ENCODE measurements at regions not wholly inside any gene's neighbourhood (a gene's known extent, or its start where the extent isn't known, plus 50 kb on each side); places are given as distances from the start of the nearest gene placed in this dataset.

- no peaks in the 10 kb centered on the region for H3K4me1 ChIP-seq (ENCODE audit: control insufficient read depth, extremely low read depth, insufficient read depth, low read length)
- no peak overlapping the region for H3K9ac ChIP-seq (ENCODE audit: insufficient read depth, low read length)
- H3K79me2 ChIP-seq (ENCODE audit: control insufficient read depth, insufficient read depth, low read length), result no peaks in the 10 kb centered on the region
- no peak for DNase-seq (ENCODE audit: low read depth in 2 of 2)
- no peak overlapping the region for H3K4me3 ChIP-seq (replicated peaks in 1 of 4; ENCODE audit: control extremely low read depth in 1 of 4, insufficient read depth in 1 of 4, low read depth in 3 of 4, low read length in 4 of 4)
- TF ChIP-seq EZH2 (IDR thresholded peaks at IDR 0.05; ENCODE audit: low read length, missing control alignments), result no peak
- TF ChIP-seq, protein P1, sequence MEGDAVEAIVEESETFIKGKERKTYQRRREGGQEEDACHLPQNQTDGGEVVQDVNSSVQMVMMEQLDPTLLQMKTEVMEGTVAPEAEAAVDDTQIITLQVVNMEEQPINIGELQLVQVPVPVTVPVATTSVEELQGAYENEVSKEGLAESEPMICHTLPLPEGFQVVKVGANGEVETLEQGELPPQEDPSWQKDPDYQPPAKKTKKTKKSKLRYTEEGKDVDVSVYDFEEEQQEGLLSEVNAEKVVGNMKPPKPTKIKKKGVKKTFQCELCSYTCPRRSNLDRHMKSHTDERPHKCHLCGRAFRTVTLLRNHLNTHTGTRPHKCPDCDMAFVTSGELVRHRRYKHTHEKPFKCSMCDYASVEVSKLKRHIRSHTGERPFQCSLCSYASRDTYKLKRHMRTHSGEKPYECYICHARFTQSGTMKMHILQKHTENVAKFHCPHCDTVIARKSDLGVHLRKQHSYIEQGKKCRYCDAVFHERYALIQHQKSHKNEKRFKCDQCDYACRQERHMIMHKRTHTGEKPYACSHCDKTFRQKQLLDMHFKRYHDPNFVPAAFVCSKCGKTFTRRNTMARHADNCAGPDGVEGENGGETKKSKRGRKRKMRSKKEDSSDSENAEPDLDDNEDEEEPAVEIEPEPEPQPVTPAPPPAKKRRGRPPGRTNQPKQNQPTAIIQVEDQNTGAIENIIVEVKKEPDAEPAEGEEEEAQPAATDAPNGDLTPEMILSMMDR (conservative IDR thresholded peaks at IDR 0.05 in 1 of 2, IDR thresholded peaks at IDR 0.05 in 1 of 2; ENCODE audit: low read depth in 1 of 2, low read length in 2 of 2), result no peak
- no peak overlapping the region for H2AFZ ChIP-seq (ENCODE audit: low read length)
- H3K27ac ChIP-seq (ENCODE audit: insufficient read depth, low read length), result no peak overlapping the region
- H3K4me2 ChIP-seq (ENCODE audit: extremely low read depth, insufficient read depth, low read length), result no peak overlapping the region
- no peaks in the 10 kb centered on the region for H3K36me3 ChIP-seq (ENCODE audit: control insufficient read depth, insufficient read depth, low read length)
- H4K20me1 ChIP-seq (ENCODE audit: control insufficient read depth, extremely low read depth, insufficient read depth, low read length), result no peaks in the 10 kb centered on the region
- no peaks in the 10 kb centered on the region for H3K27me3 ChIP-seq (ENCODE audit: control insufficient read depth, insufficient read depth, low read length)
- H3K9me3 ChIP-seq (ENCODE audit: control insufficient read depth, insufficient read depth, low read depth, low read length), result no peaks in the 10 kb centered on the region
Measured at GRCh38 chr18:25510096-25510495, 158.1 kb upstream of the ZNF521 start.

GRCh38 chr18:25503567-25504081 lies 151.7 kb upstream of the ZNF521 start:
- TF ChIP-seq, protein P1 (conservative IDR thresholded peaks at IDR 0.05 in 1 of 2, IDR thresholded peaks at IDR 0.05 in 1 of 2; ENCODE audit: low read depth in 1 of 2, low read length in 2 of 2), result no peak
- TF ChIP-seq EZH2 (IDR thresholded peaks at IDR 0.05; ENCODE audit: low read length, missing control alignments), result no peak
- Histone ChIP-seq H4K20me1 (ENCODE audit: control insufficient read depth, extremely low read depth, insufficient read depth, low read length) (no peaks in the 10 kb centered on the region), H3K4me2 (ENCODE audit: extremely low read depth, insufficient read depth, low read length) (peak overlapping the region; percentile 80), H3K9ac (ENCODE audit: insufficient read depth, low read length) (no peak overlapping the region), H3K4me3 (replicated peaks in 1 of 4; ENCODE audit: control extremely low read depth in 1 of 4, insufficient read depth in 1 of 4, low read depth in 3 of 4, low read length in 4 of 4) (peak overlapping the region; percentile 44 to 73 (median 54)), H2AFZ (ENCODE audit: low read length) (peak overlapping the region; percentile 93), H3K27me3 (ENCODE audit: control insufficient read depth, insufficient read depth, low read length) (no peaks in the 10 kb centered on the region), H3K4me1 (ENCODE audit: control insufficient read depth, extremely low read depth, insufficient read depth, low read length) (no peaks in the 10 kb centered on the region), H3K27ac (ENCODE audit: insufficient read depth, low read length) (no peak overlapping the region), H3K9me3 (ENCODE audit: control insufficient read depth, insufficient read depth, low read depth, low read length) (no peaks in the 10 kb centered on the region), H3K79me2 (ENCODE audit: control insufficient read depth, insufficient read depth, low read length) (no peaks in the 10 kb centered on the region), H3K36me3 (ENCODE audit: control insufficient read depth, insufficient read depth, low read length) (no peaks in the 10 kb centered on the region)
- peak; percentile 80 to 91 for DNase-seq (ENCODE audit: low read depth in 2 of 2)

- no peaks in the 10 kb centered on the region for H3K4me1 ChIP-seq (ENCODE audit: control insufficient read depth, extremely low read depth, insufficient read depth, low read length)
- H3K9me3 ChIP-seq (ENCODE audit: control insufficient read depth, insufficient read depth, low read depth, low read length), result no peaks in the 10 kb centered on the region
- no peak overlapping the region for H3K4me3 ChIP-seq (replicated peaks in 1 of 4; ENCODE audit: control extremely low read depth in 1 of 4, insufficient read depth in 1 of 4, low read depth in 3 of 4, low read length in 4 of 4)
- H3K4me2 ChIP-seq (ENCODE audit: extremely low read depth, insufficient read depth, low read length), result no peak overlapping the region
- no peaks in the 10 kb centered on the region for H3K27me3 ChIP-seq (ENCODE audit: control insufficient read depth, insufficient read depth, low read length)
- no peaks in the 10 kb centered on the region for H3K79me2 ChIP-seq (ENCODE audit: control insufficient read depth, insufficient read depth, low read length)
- no peaks in the 10 kb centered on the region for H3K36me3 ChIP-seq (ENCODE audit: control insufficient read depth, insufficient read depth, low read length)
- no peak for TF ChIP-seq EZH2 (IDR thresholded peaks at IDR 0.05; ENCODE audit: low read length, missing control alignments)
- TF ChIP-seq, protein P1 (conservative IDR thresholded peaks at IDR 0.05 in 1 of 2, IDR thresholded peaks at IDR 0.05 in 1 of 2; ENCODE audit: low read depth in 1 of 2, low read length in 2 of 2), result no peak
- DNase-seq (ENCODE audit: low read depth in 2 of 2), result no peak
- H3K9ac ChIP-seq (ENCODE audit: insufficient read depth, low read length), result no peak overlapping the region
- H4K20me1 ChIP-seq (ENCODE audit: control insufficient read depth, extremely low read depth, insufficient read depth, low read length), result no peaks in the 10 kb centered on the region
- H3K27ac ChIP-seq (ENCODE audit: insufficient read depth, low read length), result no peak overlapping the region
- H2AFZ ChIP-seq (ENCODE audit: low read length), result no peak overlapping the region
Measured at GRCh38 chr18:25497151-25497794, 145.3 kb upstream of the ZNF521 start.
